NB4 (cell line): ENCODE measurements at regions not wholly inside any gene's neighbourhood (a gene's known extent, or its start where the extent isn't known, plus 50 kb on each side); places are given as distances from the start of the nearest gene placed in this dataset.

ENCODE experiments used
- DNase-seq: peaks from one replicate; pipeline ENCODE4 v3.0.0; 2010; ENCODE audit warnings: low read depth
- H3K4me3 ChIP-seq: one replicate; pipeline ENCODE4 v1.5.1; 2011; ENCODE audit warnings: mild to moderate bottlenecking, low read depth, low read length, moderate library complexity
- CTCF ChIP-seq: IDR thresholded peaks from one replicate; pipeline ENCODE4 v1.5.1; 2012; ENCODE audit warnings: low read depth, low read length
- MAX ChIP-seq: IDR thresholded peaks from 2 replicates; pipeline ENCODE4 v1.6.1; 2011; ENCODE audit warnings: low read depth, low read length
- MYC ChIP-seq: IDR thresholded peaks from 2 replicates; pipeline ENCODE4 v1.6.1; 2011; ENCODE audit warnings: low read depth, low read length
- POLR2A ChIP-seq: IDR thresholded peaks from 2 replicates; pipeline ENCODE4 v1.6.1; 2011; ENCODE audit warnings: mild to moderate bottlenecking; ENCODE audit not compliant: insufficient read length; ENCODE audit errors: extremely low read depth

GRCh38 chr6:132244744-132245143 lies 156.5 kb downstream of the MOXD1 start:
- TF ChIP-seq MAX (no peak), MYC (no peak), CTCF (no peak)
- DNase-seq, result no peak
- no peak overlapping the region for H3K4me3 ChIP-seq

- no peak for DNase-seq
- TF ChIP-seq CTCF (no peak), MYC (no peak), MAX (no peak), POLR2A (no peak)
- H3K4me3 ChIP-seq, result no peak overlapping the region
These were observed 164.5 kb downstream of the MOXD1 start for GRCh38 chr6:132236744-132237143.

GRCh38 chr6:132236281-132236680 lies 165.0 kb downstream of the MOXD1 start:
- TF ChIP-seq MYC, result no peak
- no peak for TF ChIP-seq POLR2A
- TF ChIP-seq MAX, result no peak
- TF ChIP-seq CTCF, result no peak
- DNase-seq, result no peak
- H3K4me3 ChIP-seq, result no peak overlapping the region

GRCh38 chr6:132235596-132236280 lies 165.5 kb downstream of the MOXD1 start:
- no peak for DNase-seq
- H3K4me3 ChIP-seq, result no peak overlapping the region
- TF ChIP-seq MYC (no peak), POLR2A (no peak), MAX (no peak), CTCF (no peak)

DNA sequence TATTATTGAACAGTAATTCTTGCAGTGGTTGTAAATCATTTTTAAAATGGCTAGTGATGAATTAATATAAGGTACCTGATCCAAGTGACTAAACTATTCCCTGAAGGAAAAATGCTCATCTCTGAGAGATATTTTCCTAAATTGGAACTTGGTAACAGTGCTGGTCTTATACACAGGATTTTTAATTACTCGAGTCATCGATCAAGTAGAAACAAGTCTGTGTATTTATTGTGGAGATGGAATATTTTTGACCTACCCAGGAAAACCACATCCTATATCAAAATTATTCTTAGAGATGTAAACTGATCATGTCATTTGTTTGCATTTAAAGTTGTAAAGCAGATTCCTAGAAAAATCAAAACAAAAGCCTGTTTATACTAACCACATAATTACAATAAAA lies 166.9 kb downstream of the MOXD1 start:
- no peak for DNase-seq
- no peak overlapping the region for H3K4me3 ChIP-seq
- no peak for TF ChIP-seq POLR2A
- TF ChIP-seq MYC, result no peak
- no peak for TF ChIP-seq MAX

GRCh38 chr6:132231121-132231884 lies 170.0 kb downstream of the MOXD1 start:
- H3K4me3 ChIP-seq, result no peak overlapping the region
- no peak for DNase-seq
- TF ChIP-seq MAX (no peak), POLR2A (no peak), CTCF (no peak), MYC (no peak)
